Dendritic cell treated with granulocyte-macrophage colony-stimulating factor and Interleukin-4, amounts not matched to agents 40 ng/mL and 50 ng/mL, for 4 days (primary cell): ENCODE measurements at regions not wholly inside any gene's neighbourhood (a gene's known extent, or its start where the extent isn't known, plus 50 kb on each side); places are given as distances from the start of the nearest gene placed in this dataset.

Source experiments
- H3K27ac Mint-ChIP-seq: one replicate; pipeline ENCODE4 v1.8.0; 2022; ENCODE audit warnings: mild to moderate bottlenecking, mixed read lengths
- H3K27me3 Mint-ChIP-seq: one replicate; pipeline ENCODE4 v1.8.0; 2022; ENCODE audit warnings: mild to moderate bottlenecking, mixed read lengths
- H3K36me3 Mint-ChIP-seq: one replicate; pipeline ENCODE4 v1.8.0; 2022; ENCODE audit warnings: low read depth, mixed read lengths
- H3K4me1 Mint-ChIP-seq: one replicate; pipeline ENCODE4 v1.8.0; 2022; ENCODE audit warnings: low read depth, mixed read lengths
- H3K4me3 Mint-ChIP-seq: one replicate; pipeline ENCODE4 v1.8.0; 2022; ENCODE audit warnings: mild to moderate bottlenecking, moderate library complexity, mixed read lengths
- H3K9me3 Mint-ChIP-seq: one replicate; pipeline ENCODE4 v1.8.0; 2022; ENCODE audit warnings: mixed read lengths
- intact Hi-C: fragments of 100-400 bp; cut with micrococcal nuclease; formaldehyde crosslinking; loops from one replicate; pipeline ENCODE4 v1.15.0; 2022

DNA sequence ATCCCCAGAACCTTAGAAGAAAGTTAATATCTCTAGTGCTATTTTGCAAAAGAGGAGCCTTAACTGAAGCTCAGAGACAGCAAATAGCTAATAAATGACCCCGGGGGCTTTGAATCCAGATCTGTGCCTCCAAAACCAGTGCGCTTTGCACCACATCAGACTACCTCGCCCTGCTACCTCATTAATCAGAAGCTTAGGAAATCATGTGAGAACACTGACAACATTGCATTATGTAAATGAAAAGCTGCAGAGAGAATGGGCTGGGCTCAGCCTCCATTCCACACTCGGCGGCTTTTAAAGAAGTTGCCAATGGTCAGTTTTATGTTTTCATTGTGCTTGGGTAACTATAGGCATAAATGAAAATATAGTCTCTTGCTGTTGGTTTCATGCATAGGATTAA is 54.0 kb upstream of the STMND1 start:
- H3K27ac Mint-ChIP-seq: no peak overlapping the region
- H3K27me3 Mint-ChIP-seq: peaks cover 7% of the 10 kb centered on the region
- intact Hi-C loops: no loop called here
- peaks cover 4% of the 10 kb centered on the region for H3K4me1 Mint-ChIP-seq
- H3K36me3 Mint-ChIP-seq: no peaks in the 10 kb centered on the region
- no peak overlapping the region for H3K4me3 Mint-ChIP-seq
- H3K9me3 Mint-ChIP-seq: no peaks in the 10 kb centered on the region

DNA sequence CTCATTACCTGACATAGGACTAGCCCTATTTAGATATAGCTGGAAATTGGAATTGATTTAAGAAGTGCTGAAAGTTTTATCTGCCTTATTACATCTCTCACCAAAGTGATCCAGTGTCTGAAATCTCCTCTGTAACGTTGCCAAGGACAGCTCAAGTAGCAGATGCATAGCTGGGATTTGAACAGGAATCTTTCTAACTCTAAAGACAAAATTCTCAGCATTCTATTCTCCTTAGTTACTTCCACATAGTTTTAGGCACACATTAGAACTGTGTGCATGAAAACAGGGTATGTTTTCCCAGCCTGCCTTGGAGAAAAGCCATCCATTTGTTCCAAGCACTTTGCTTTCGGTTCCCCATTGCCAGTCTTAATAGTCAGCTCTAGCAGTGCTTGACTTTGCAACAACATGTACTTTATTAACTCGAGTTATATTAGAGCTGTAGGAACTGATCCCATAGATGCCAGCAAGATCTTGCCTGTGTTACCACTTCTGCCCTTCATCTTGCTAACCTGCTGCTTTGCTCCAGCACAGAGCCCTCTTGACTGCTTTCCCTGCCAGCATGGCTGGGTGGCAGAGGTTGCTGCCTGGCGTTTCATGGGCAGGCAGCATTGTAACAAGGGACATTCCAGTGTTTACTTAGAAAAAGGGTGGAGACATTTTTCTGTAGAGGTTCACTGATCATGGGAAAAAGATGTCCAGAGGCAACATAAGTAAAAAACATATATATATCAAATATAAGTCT is 56.1 kb upstream of the STMND1 start:
- peaks cover 19% of the 10 kb centered on the region for H3K27me3 Mint-ChIP-seq

DNA sequence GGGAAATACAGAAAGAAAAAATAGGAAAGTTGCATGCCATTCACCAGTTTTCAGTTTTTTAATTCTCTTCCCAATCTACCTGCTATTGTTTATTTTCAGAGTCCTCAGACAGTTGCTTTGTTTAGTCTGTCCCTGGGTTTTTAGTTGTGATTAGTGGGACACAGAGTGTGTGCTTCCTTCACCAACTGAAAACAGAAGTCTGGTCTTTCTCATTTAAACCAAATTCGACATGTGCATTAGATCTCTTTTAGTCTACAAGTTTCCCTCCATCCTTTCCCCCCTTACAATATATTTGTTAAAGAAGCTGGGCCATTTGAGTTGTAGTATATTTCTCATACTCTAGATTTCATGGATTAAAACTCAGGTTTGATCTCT is 58.7 kb upstream of the STMND1 start:
- H3K27me3 Mint-ChIP-seq: peaks cover 19% of the 10 kb centered on the region
- H3K27ac Mint-ChIP-seq: no peak overlapping the region
- H3K4me1 Mint-ChIP-seq: peaks cover 10% of the 10 kb centered on the region
- H3K36me3 Mint-ChIP-seq: no peaks in the 10 kb centered on the region
- H3K4me3 Mint-ChIP-seq: no peak overlapping the region
- intact Hi-C loops: no loop called here
- H3K9me3 Mint-ChIP-seq: no peaks in the 10 kb centered on the region

More for the DNA sequence above, 56.1 kb upstream of the STMND1 start:
- intact Hi-C loops: no loop called here
- peaks cover 10% of the 10 kb centered on the region for H3K4me1 Mint-ChIP-seq
- H3K4me3 Mint-ChIP-seq: no peak overlapping the region
- H3K36me3 Mint-ChIP-seq: no peaks in the 10 kb centered on the region
- no peaks in the 10 kb centered on the region for H3K9me3 Mint-ChIP-seq
- H3K27ac Mint-ChIP-seq: no peak overlapping the region

DNA sequence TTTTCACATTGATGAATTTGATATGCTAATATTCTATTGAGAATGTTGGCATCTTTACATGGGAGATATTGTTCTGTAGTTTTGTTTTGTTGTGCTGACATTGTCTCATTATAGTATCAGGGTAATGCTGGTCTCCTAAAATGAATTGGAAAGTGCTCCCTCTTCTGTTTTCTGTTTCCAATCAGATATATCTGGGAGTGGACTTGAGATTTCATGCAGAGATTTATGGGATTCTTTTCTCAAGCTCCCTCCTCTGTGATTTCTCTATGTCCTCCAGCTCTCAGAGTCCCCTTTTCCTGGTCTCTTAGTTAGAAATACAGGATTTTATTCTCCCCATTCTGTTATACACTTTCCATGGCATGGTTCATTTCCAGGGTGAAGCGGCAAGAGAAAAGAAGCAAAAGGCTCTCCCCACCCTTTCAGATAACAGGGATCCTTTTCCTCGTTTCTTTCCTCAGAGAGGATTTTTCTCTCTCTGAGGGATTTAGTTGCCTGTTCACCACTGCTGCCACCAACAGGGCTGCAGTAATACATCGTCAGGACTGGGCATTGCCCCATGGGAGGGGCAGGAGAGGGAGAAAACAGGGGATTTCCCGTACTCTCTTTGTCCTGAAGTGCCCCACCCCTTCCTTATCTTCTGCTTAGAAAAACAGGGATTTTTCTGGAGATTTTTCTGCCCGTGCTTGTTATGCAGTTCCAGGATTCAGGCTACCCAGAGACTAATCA is 59.3 kb upstream of the STMND1 start:
- H3K4me1 Mint-ChIP-seq: peaks cover 10% of the 10 kb centered on the region
- no peaks in the 10 kb centered on the region for H3K9me3 Mint-ChIP-seq
- no peak overlapping the region for H3K27ac Mint-ChIP-seq
- intact Hi-C loops: no loop called here
- no peak overlapping the region for H3K4me3 Mint-ChIP-seq
- H3K27me3 Mint-ChIP-seq: peaks cover 19% of the 10 kb centered on the region
- H3K36me3 Mint-ChIP-seq: no peaks in the 10 kb centered on the region

DNA sequence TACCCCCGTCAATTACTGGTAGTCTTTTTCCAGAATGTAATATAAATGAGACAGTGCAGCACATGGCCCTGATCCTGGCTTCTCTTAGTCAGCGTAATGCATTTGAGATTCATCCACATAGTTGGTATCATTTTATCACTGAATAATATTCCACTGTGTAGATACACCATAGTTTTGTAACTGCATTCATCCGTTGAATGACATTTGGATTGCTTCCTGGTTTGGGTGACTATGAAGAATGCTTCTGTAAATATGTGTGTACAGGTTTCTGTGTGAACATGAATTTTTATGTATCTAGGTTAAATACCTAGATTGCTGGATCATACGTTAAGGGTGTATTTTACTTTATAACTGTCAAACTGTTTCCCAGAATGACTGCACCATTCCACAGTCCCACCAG is 62.6 kb upstream of the STMND1 start:
- Mint-ChIP-seq H3K4me3 (no peak overlapping the region), H3K36me3 (no peaks in the 10 kb centered on the region), H3K27me3 (peaks cover 16% of the 10 kb centered on the region), H3K4me1 (peaks cover 10% of the 10 kb centered on the region), H3K27ac (no peak overlapping the region), H3K9me3 (no peaks in the 10 kb centered on the region)
- intact Hi-C loops: no loop called here

DNA sequence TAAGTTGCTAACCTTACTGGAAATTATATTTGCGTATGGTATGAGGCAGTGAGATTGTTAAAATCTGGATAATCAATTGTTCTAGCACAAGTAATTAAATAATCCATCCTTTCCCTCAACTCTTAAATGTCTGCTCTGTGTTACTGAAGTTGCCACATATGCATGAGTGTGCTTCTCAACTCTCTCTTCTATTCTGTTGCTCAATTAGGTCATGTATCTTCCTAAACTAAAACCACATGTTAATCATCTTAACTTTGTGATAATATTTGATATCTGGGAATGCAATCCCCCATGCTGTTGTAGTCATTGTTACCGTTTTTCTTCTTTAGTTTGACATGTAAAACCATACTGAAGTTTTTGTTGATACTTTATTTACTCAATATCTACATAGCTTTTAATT is 63.5 kb upstream of the STMND1 start:
- Mint-ChIP-seq H3K27ac (no peak overlapping the region), H3K36me3 (no peaks in the 10 kb centered on the region), H3K4me1 (peaks cover 13% of the 10 kb centered on the region), H3K9me3 (no peaks in the 10 kb centered on the region), H3K27me3 (peaks cover 15% of the 10 kb centered on the region), H3K4me3 (no peak overlapping the region)
- intact Hi-C loops: no loop called here

DNA sequence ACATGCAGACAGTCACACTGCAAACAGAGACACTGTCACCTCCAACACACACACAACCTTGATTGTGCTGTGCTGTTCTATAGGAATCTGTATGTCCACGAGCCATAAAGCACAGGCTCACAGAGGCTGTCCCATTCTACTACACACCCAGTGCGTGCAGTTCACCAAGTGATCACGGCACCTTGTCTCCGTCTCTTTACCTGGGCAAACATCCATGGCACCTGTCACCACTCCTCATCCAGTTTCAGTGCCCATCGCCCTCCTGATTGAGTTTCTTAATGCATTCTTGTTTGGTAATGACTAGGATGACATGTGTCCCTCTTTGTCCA is 65.8 kb upstream of the STMND1 start:
- Mint-ChIP-seq H3K27ac (no peak overlapping the region), H3K4me1 (peaks cover 6% of the 10 kb centered on the region), H3K4me3 (no peak overlapping the region), H3K9me3 (no peaks in the 10 kb centered on the region), H3K36me3 (no peaks in the 10 kb centered on the region), H3K27me3 (peaks cover 2% of the 10 kb centered on the region)
- intact Hi-C loops: no loop called here

DNA sequence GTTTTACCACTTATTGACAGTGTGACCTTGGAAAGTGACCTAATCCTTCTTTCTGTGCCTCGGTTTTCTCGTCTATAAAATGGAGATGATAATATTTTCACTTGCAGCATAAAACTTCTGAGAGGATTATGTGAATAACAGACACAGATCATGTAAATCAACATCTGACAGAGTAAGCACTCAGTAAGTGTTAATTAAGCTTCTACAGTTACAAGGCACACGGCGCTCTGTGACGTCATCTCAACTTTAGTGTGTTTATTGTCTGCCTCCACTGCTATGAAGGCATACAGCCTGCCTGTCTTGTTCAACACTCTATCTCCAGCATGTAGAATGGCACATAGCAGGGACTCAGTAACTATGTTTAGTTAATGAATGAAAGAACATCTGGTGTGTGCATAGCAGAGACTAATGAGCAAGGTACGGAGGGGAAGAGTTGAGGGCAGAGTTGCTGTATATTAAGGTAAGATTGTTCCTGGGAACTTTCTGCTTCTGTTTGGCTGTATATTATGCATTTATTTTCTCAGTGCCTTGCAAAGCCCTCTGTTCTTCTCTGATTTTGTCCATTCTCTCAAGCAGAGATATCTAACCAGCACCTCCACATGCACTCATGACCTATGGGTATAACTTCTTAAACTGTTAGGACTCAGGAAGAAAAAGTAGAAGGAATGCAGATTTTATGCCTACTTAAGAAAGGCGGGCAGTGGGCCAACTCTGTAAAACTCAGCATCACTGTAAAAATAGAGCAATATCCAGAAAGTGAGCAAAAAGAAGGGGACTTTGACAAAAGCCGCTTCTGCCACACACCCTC is 66.4 kb upstream of the STMND1 start:
- Mint-ChIP-seq H3K4me1 (peaks cover 6% of the 10 kb centered on the region), H3K9me3 (no peaks in the 10 kb centered on the region), H3K36me3 (no peaks in the 10 kb centered on the region), H3K27me3 (peaks cover 2% of the 10 kb centered on the region), H3K4me3 (no peak overlapping the region), H3K27ac (no peak overlapping the region)
- intact Hi-C loops: no loop called here

DNA sequence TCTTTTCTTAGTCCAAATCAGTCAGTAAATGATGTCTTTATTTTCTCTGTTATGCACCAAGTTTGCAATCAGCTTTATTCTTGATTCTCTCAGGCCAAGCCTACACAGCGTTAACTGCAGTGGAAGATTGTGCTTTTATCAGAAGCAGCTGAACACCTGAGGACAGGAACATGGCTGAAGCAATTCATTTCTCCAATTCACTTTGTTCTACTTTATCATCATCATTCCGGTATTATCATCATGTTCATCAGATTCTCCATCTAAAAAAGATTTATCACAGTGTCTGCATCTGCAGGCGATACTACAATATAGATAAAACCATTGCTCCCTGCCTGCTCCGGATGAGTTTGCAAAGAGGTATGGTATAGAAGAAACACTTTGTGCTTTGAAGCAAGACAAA is 68.1 kb upstream of the STMND1 start:
- Mint-ChIP-seq H3K36me3 (no peaks in the 10 kb centered on the region), H3K4me3 (no peak overlapping the region), H3K9me3 (no peaks in the 10 kb centered on the region), H3K27ac (no peak overlapping the region), H3K4me1 (peaks cover 6% of the 10 kb centered on the region), H3K27me3 (peaks cover 2% of the 10 kb centered on the region)
- intact Hi-C loops: no loop called here

DNA sequence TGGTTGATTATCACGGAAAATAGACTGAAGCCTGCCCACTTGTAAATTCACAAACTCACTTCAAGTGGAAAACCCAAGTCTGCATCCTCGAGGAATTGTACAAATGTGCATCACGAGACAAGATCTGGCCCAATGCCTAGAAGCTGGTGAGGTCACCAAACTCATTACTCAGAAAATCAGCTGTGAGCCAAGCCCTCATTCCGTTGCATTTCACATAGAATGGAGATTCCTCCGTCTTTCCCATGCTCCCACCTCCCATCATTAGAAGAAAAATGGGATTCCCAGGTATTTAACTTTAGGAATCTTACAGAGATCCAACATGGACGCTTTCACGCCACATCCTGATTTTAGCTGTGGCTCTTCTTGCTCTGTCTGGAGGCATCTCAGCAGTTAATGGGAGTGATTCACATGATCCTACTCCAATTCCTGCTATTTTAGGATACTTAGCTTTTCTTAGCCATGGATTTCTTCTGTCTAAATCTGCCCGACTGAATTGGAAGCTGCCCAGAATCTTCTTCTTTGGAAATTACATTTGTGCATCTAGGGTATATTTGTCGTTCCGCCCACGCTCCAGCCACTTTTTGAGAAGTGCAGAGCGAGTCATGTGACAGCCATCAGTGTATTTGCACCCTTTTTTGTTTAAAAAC is 68.7 kb upstream of the STMND1 start:
- Mint-ChIP-seq H3K27ac (no peak overlapping the region), H3K27me3 (peaks cover 2% of the 10 kb centered on the region), H3K4me3 (no peak overlapping the region), H3K4me1 (peaks cover 6% of the 10 kb centered on the region), H3K36me3 (no peaks in the 10 kb centered on the region), H3K9me3 (no peaks in the 10 kb centered on the region)
- intact Hi-C loops: no loop called here

DNA sequence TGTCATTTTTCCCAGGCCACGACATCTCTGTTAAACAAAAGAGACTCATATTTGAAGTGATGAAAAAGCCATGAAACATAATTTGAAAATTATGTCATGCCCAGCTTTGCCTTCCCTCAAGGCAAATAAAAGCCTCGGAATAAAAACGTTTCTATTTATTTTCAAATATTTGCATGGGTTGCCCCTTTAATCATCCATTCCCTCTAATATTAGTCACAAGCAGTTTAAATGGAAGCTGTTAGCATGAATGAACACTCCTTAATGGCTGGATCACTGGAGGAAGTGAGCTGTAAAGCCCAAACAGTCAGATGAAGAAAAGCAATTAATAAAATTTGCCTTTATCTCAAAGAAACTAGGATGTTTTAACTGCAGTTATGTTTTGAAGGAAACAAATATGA is 69.3 kb upstream of the STMND1 start:
- Mint-ChIP-seq H3K4me3 (no peak overlapping the region), H3K27ac (no peak overlapping the region), H3K9me3 (no peaks in the 10 kb centered on the region), H3K27me3 (peaks cover 2% of the 10 kb centered on the region), H3K36me3 (no peaks in the 10 kb centered on the region), H3K4me1 (peaks cover 6% of the 10 kb centered on the region)
- intact Hi-C loops: no loop called here

DNA sequence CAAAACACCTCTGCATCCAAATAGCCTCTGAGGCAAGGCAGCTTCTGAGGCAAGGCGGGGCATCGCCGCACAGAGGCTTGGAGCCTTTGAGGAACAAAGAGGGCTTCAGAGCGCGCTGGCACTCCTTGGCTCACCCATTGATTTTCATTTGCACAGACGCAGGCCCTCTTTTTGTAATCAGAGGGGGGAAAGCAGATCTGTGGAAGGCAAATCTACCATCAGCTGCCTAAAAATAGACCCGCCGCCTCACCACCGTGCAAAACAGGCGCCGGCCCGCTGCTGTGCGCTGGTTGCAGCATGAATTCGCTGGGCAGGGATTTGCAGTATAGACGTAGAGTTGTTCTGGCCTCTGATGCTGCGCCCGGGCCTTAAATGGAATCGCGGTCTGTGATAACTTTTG is 69.9 kb upstream of the STMND1 start:
- H3K4me1 Mint-ChIP-seq: peaks cover 6% of the 10 kb centered on the region
- H3K27me3 Mint-ChIP-seq: peaks cover 2% of the 10 kb centered on the region
- no peaks in the 10 kb centered on the region for H3K36me3 Mint-ChIP-seq
- H3K9me3 Mint-ChIP-seq: no peaks in the 10 kb centered on the region
- no peak overlapping the region for H3K4me3 Mint-ChIP-seq
- H3K27ac Mint-ChIP-seq: no peak overlapping the region
- intact Hi-C loops: no loop called here

DNA sequence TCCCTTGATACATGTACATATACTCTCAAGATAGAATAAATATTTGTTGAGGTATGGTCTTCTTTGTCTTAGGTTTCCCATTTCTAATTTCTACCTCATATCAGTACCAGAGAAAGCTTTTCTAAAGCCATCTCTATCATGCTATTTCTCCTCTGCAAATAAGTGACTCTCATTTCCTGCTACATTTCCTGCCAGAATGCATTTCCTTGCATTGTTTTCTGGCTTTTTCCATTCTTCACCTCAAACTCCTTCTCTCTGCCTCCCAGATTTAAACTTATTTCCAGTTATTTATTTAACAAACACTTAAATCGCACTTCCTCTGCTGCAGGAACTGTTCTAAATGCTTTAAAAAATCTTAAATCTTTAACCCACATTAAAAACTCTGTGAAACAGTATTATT is 74.4 kb upstream of the STMND1 start:
- Mint-ChIP-seq H3K9me3 (peaks cover 10% of the 10 kb centered on the region), H3K4me3 (no peak overlapping the region), H3K36me3 (no peaks in the 10 kb centered on the region), H3K27ac (no peak overlapping the region), H3K4me1 (no peaks in the 10 kb centered on the region), H3K27me3 (peaks cover 2% of the 10 kb centered on the region)
- intact Hi-C loops: no loop called here

DNA sequence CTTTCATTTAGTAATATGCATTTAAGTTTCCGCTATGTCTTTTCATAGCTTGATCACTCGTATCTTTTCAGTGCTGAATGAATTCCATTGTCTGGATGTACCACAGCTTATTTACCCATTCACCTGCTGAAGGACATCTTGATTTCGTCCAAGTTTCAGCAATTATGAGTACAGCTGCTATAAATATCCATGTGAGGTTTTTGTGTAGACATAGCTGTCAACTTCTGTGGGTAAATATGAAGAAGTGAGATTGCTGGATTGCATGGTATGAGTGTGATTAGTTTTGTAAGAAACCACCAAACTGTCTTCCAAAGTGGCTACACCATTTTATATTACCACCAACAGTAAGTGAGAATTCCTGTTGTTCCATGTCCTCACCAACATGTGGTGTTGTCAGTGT is 79.2 kb upstream of the STMND1 start:
- Mint-ChIP-seq H3K9me3 (peaks cover 10% of the 10 kb centered on the region), H3K4me1 (no peaks in the 10 kb centered on the region), H3K27ac (no peak overlapping the region), H3K4me3 (no peak overlapping the region), H3K36me3 (no peaks in the 10 kb centered on the region), H3K27me3 (no peaks in the 10 kb centered on the region)
- intact Hi-C loops: no loop called here
